ENCODE measurements at regions not wholly inside any gene's neighbourhood (a gene's known extent, or its start where the extent isn't known, plus 50 kb on each side); places are given as distances from the start of the nearest gene placed in this dataset.
"Not testable (repeated sequence)": the region's sequence is repeated elsewhere in the genome, so short reads cannot be mapped to it uniquely, and the experiment has no call there.

- 61 to 70% (median 62%) methylated on average over 2 of the region's 2 CpGs for WGBS, 4 donors
- Histone ChIP-seq H3K4me1 (replicated peaks in 1 of 2) (no peaks in the 10 kb centered on the region), H3K9me3 (replicated peaks in 1 of 3) (no peaks in the 10 kb centered on the region), H3K36me3 (replicated peaks in 1 of 2) (no peaks in the 10 kb centered on the region), H3K27me3 (no peaks in the 10 kb centered on the region), H3K4me3 (no peak overlapping the region), H3K27ac (no peak overlapping the region)
- intact Hi-C loops (cut with DNase I): no loop called here
- no peak for DNase-seq
- TF ChIP-seq POLR2A (IDR thresholded peaks at IDR 0.05) (no peak), CTCF (IDR thresholded peaks at IDR 0.05) (no peak)
Observed at GRCh38 chr11:24206030-24206429, 290.8 kb upstream of the LUZP2 start.

- WGBS, 4 donors: 52 to 75% (median 55%) methylated on average over 1 of the region's 1 CpG
- Histone ChIP-seq H3K27me3 (no peaks in the 10 kb centered on the region), H3K27ac (no peak overlapping the region), H3K4me3 (no peak overlapping the region), H3K36me3 (replicated peaks in 1 of 2) (no peaks in the 10 kb centered on the region), H3K4me1 (replicated peaks in 1 of 2) (no peaks in the 10 kb centered on the region), H3K9me3 (replicated peaks in 1 of 3) (no peaks in the 10 kb centered on the region)
- no peak for DNase-seq
- intact Hi-C loops (cut with DNase I): no loop called here
- TF ChIP-seq POLR2A (IDR thresholded peaks at IDR 0.05) (no peak), CTCF (IDR thresholded peaks at IDR 0.05) (no peak)
Observed at GRCh38 chr11:24206511-24206910, 290.3 kb upstream of the LUZP2 start.

GRCh38 chr11:24216488-24216887 is 280.4 kb upstream of the LUZP2 start:
- TF ChIP-seq POLR2A (IDR thresholded peaks at IDR 0.05) (no peak), CTCF (IDR thresholded peaks at IDR 0.05) (no peak)
- Histone ChIP-seq H3K27me3 (no peaks in the 10 kb centered on the region), H3K4me3 (no peak overlapping the region), H3K27ac (no peak overlapping the region), H3K36me3 (replicated peaks in 1 of 2) (no peaks in the 10 kb centered on the region), H3K9me3 (replicated peaks in 1 of 3) (no peaks in the 10 kb centered on the region), H3K4me1 (replicated peaks in 1 of 2) (no peaks in the 10 kb centered on the region)
- 12 to 27% (median 25%) methylated on average over 1 of the region's 1 CpG for WGBS, 4 donors
- DNase-seq: no peak
- intact Hi-C loops (cut with DNase I): no loop called here

GRCh38 chr11:24217319-24217718 is 279.5 kb upstream of the LUZP2 start:
- H3K4me1 ChIP-seq (replicated peaks in 1 of 2); intact Hi-C loops (cut with DNase I); H3K4me3 ChIP-seq; H3K27ac ChIP-seq; H3K36me3 ChIP-seq (replicated peaks in 1 of 2); H3K27me3 ChIP-seq; H3K9me3 ChIP-seq (replicated peaks in 1 of 3); DNase-seq: not testable (repeated sequence)
- WGBS, 4 donors: 77 to 84% (median 81%) methylated on average over 9 to 11 of the region's 11 CpGs

- Histone ChIP-seq H3K9me3 (replicated peaks in 1 of 3) (no peaks in the 10 kb centered on the region), H3K27ac (no peak overlapping the region), H3K4me1 (replicated peaks in 1 of 2) (no peaks in the 10 kb centered on the region), H3K27me3 (no peaks in the 10 kb centered on the region), H3K4me3 (no peak overlapping the region), H3K36me3 (replicated peaks in 1 of 2) (no peaks in the 10 kb centered on the region)
- no peak for DNase-seq
- WGBS, 4 donors: 36 to 65% (median 48%) methylated on average over 1 of the region's 1 CpG
- TF ChIP-seq POLR2A (IDR thresholded peaks at IDR 0.05) (no peak), CTCF (IDR thresholded peaks at IDR 0.05) (no peak)
- intact Hi-C loops (cut with DNase I): no loop called here
Observed at GRCh38 chr11:24225501-24225900, 271.4 kb upstream of the LUZP2 start.
